ENCODE measurements at regions not wholly inside any gene's neighbourhood (a gene's known extent, or its start where the extent isn't known, plus 50 kb on each side); places are given as distances from the start of the nearest gene placed in this dataset.

DNA sequence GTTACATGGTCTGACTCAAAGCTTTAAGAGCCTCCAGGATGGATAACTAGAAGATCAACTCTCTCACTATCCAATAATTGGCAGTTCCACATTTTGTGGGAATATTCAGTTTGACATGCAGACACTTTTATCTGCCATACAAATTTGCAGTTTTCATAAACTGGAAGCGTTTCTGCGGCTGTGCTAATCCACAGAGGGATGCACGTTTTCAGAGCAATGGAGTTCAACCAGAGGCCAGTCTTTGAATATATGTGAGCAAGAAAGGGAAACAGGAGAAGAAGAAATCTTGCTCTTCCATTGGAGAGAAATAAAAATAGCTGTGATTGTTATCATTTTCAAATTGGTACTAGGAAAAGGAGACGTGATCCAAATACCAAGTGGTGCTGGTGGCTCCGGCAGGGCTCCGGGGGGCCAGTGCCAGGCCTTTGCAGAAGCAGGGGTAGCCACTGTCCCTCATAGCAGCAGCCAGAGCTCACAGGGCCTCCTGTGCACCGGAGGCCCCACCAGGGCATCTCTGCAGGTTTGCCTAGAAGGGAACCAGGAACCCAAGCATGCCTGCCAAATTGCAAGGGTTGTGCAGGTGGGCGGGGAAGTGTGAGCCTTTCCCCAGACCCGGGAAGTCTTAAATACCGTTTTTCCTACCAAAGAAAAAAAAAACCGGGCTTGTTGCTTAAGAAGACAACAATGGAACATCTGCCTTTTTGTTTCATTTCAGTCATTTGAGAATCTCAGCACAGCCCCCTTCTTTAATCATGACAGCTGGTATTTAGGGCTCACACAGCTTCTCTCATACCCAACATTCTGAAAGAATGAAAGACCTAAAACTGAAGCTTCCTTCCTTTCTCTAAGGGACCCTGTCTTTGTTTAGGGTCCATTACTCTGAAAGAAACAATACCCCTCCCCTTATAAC is 791.1 kb upstream of the SOX11 start:
- H3K9me3 ChIP-seq (ENCODE audit: control insufficient read depth, insufficient read depth, low read length), result no peaks in the 10 kb centered on the region
- H3K36me3 ChIP-seq (ENCODE audit: control insufficient read depth, low read length), result no peaks in the 10 kb centered on the region
- no peak overlapping the region for H3K4me3 ChIP-seq (ENCODE audit: low read length)
- no peak for TF ChIP-seq EZH2phosphoT487 (IDR thresholded peaks at IDR 0.05; ENCODE audit: borderline replicate concordance, low read length)
- H4K20me1 ChIP-seq (ENCODE audit: control insufficient read depth, insufficient read depth, low read depth, low read length), result no peaks in the 10 kb centered on the region
- H3K9me2 ChIP-seq (replicated peaks; ENCODE audit: control insufficient read depth, low read length), result no peaks in the 10 kb centered on the region
- H3K79me2 ChIP-seq (ENCODE audit: control insufficient read depth, low read length), result no peaks in the 10 kb centered on the region
- no peaks in the 10 kb centered on the region for H3F3A ChIP-seq (ENCODE audit: control insufficient read depth, insufficient read depth)
- H3K27me3 ChIP-seq (ENCODE audit: control insufficient read depth, low read length), result no peaks in the 10 kb centered on the region
- no peak overlapping the region for H3K4me2 ChIP-seq (ENCODE audit: low read length)
- H3K4me1 ChIP-seq (ENCODE audit: control insufficient read depth, low read length), result no peaks in the 10 kb centered on the region
- no peak overlapping the region for H3K27ac ChIP-seq (ENCODE audit: low read depth, low read length)

DNA sequence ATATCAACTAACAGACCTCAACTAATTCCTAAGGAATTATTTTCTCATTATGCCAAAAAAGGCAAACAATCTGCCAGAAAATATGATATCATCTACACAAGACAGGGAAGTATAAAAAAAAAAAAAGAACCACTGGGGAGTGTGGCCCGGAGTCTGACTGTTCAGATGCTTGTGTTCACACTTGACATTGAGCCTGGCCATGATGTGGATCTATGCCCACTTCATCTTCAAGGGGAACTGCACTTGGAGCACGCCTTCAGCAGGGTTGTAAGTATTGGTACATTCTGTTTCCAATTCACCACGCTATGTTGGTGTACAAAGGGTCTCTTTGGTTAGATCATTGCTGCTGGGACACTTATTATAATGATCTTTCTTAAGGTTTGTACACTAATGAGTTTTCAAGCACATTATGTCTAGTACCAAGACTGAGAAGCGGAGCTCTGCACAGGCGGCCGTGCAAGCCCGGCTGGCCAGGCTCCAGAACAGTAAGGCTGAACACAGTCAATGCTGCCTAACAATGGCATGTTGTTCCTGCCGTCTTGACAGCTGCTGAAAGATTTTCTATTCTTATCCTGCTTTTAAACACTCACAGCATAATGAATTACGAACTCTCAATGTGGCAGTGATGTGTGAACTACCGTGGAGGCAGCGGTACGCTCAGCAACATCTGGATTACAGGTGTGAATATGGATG is 788.4 kb upstream of the SOX11 start:
- no peak overlapping the region for H3K4me3 ChIP-seq (ENCODE audit: low read length)
- no peaks in the 10 kb centered on the region for H3K79me2 ChIP-seq (ENCODE audit: control insufficient read depth, low read length)
- no peak overlapping the region for H3K4me2 ChIP-seq (ENCODE audit: low read length)
- no peaks in the 10 kb centered on the region for H3K9me3 ChIP-seq (ENCODE audit: control insufficient read depth, insufficient read depth, low read length)
- H4K20me1 ChIP-seq (ENCODE audit: control insufficient read depth, insufficient read depth, low read depth, low read length), result no peaks in the 10 kb centered on the region
- H3K4me1 ChIP-seq (ENCODE audit: control insufficient read depth, low read length), result no peaks in the 10 kb centered on the region
- no peaks in the 10 kb centered on the region for H3K27me3 ChIP-seq (ENCODE audit: control insufficient read depth, low read length)
- H3K9me2 ChIP-seq (replicated peaks; ENCODE audit: control insufficient read depth, low read length), result no peaks in the 10 kb centered on the region
- TF ChIP-seq, protein P1, sequence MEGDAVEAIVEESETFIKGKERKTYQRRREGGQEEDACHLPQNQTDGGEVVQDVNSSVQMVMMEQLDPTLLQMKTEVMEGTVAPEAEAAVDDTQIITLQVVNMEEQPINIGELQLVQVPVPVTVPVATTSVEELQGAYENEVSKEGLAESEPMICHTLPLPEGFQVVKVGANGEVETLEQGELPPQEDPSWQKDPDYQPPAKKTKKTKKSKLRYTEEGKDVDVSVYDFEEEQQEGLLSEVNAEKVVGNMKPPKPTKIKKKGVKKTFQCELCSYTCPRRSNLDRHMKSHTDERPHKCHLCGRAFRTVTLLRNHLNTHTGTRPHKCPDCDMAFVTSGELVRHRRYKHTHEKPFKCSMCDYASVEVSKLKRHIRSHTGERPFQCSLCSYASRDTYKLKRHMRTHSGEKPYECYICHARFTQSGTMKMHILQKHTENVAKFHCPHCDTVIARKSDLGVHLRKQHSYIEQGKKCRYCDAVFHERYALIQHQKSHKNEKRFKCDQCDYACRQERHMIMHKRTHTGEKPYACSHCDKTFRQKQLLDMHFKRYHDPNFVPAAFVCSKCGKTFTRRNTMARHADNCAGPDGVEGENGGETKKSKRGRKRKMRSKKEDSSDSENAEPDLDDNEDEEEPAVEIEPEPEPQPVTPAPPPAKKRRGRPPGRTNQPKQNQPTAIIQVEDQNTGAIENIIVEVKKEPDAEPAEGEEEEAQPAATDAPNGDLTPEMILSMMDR (IDR thresholded peaks at IDR 0.05; ENCODE audit: low read depth, low read length, poor library complexity, severe bottlenecking), result no peak
- TF ChIP-seq EZH2phosphoT487 (IDR thresholded peaks at IDR 0.05; ENCODE audit: borderline replicate concordance, low read length), result no peak
- H3K36me3 ChIP-seq (ENCODE audit: control insufficient read depth, low read length), result no peaks in the 10 kb centered on the region
- H3F3A ChIP-seq (ENCODE audit: control insufficient read depth, insufficient read depth), result no peaks in the 10 kb centered on the region
- H3K27ac ChIP-seq (ENCODE audit: low read depth, low read length), result no peak overlapping the region

DNA sequence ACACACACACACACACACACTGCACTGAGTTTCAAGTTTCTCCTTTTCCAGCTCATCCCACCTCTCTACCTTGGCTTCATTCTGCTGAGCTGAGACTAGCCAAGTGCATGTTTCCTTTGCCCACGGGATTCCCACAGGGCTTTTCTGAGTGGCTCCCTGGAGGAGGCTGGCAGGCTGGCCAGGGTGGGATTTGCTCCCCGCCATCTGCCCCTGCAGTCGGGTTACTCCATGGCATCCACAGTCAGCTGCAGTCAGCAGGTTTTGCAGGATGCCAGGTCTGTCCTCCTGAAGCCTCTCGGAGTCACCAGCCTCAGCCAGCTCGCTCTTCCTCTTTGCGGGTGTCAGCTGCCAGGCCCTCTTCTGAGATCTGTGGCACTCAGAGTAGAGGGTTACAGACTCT is 783.7 kb upstream of the SOX11 start:
- no peaks in the 10 kb centered on the region for H3F3A ChIP-seq (ENCODE audit: control insufficient read depth, insufficient read depth)
- no peak overlapping the region for H3K4me2 ChIP-seq (ENCODE audit: low read length)
- H3K27ac ChIP-seq (ENCODE audit: low read depth, low read length), result no peak overlapping the region
- H3K4me1 ChIP-seq (ENCODE audit: control insufficient read depth, low read length), result no peaks in the 10 kb centered on the region
- TF ChIP-seq EZH2phosphoT487 (IDR thresholded peaks at IDR 0.05; ENCODE audit: borderline replicate concordance, low read length), result no peak
- TF ChIP-seq, protein P1 (IDR thresholded peaks at IDR 0.05; ENCODE audit: low read depth, low read length, poor library complexity, severe bottlenecking), result no peak
- H3K27me3 ChIP-seq (ENCODE audit: control insufficient read depth, low read length), result no peaks in the 10 kb centered on the region
- no peaks in the 10 kb centered on the region for H3K9me2 ChIP-seq (replicated peaks; ENCODE audit: control insufficient read depth, low read length)
- H3K36me3 ChIP-seq (ENCODE audit: control insufficient read depth, low read length), result no peaks in the 10 kb centered on the region
- no peaks in the 10 kb centered on the region for H4K20me1 ChIP-seq (ENCODE audit: control insufficient read depth, insufficient read depth, low read depth, low read length)
- H3K9me3 ChIP-seq (ENCODE audit: control insufficient read depth, insufficient read depth, low read length), result peaks cover 2% of the 10 kb centered on the region; the same call in 1 of the 2 replicates
- no peaks in the 10 kb centered on the region for H3K79me2 ChIP-seq (ENCODE audit: control insufficient read depth, low read length)
- H3K4me3 ChIP-seq (ENCODE audit: low read length), result no peak overlapping the region
